OCI-LY3 (cell line): ENCODE measurements at regions not wholly inside any gene's neighbourhood (a gene's known extent, or its start where the extent isn't known, plus 50 kb on each side); places are given as distances from the start of the nearest gene placed in this dataset.

Source experiments
- H2AFZ ChIP-seq: fragments of 200-600, 300-600 bp; shearing (Covaris generic); 2 replicates; pipeline ENCODE4 v1.6.0; 2014; ENCODE audit warnings: antibody characterized with exemption, low read depth, low read length
- H3K27ac ChIP-seq: fragments of 200-600, 300-600 bp; sonication (generic); 2 replicates; pipeline ENCODE4 v1.5.1; 2014; ENCODE audit warnings: mild to moderate bottlenecking, low read length, moderate library complexity, mixed read lengths
- H3K27me3 ChIP-seq: fragments of 200-600, 300-600 bp; sonication (generic); 2 replicates; pipeline ENCODE4 v1.6.1; 2014; ENCODE audit warnings: low read depth, low read length, mixed read lengths
- H3K36me3 ChIP-seq: fragments of 200-600, 300-600 bp; sonication (generic); replicated peaks from 2 replicates; pipeline ENCODE3; 2014; ENCODE audit warnings: low read depth, low read length, mixed read lengths
- H3K4me1 ChIP-seq: fragments of 300-600, 200-600 bp; sonication (generic); 2 replicates; pipeline ENCODE4 v1.6.1; 2014; ENCODE audit warnings: low read length, mixed read lengths
- H3K4me2 ChIP-seq: fragments of 200-600, 300-600 bp; sonication (generic); 2 replicates; pipeline ENCODE4 v1.6.1; 2014; ENCODE audit warnings: low read length, mixed read lengths
- H3K4me3 ChIP-seq: fragments of 300-600, 200-600 bp; sonication (generic); 2 replicates; pipeline ENCODE4 v1.5.1; 2014; ENCODE audit warnings: antibody characterized with exemption, mild to moderate bottlenecking, low read length, moderate library complexity
- H3K79me2 ChIP-seq: fragments of 300-600, 200-600 bp; shearing (Covaris generic); 2 replicates; pipeline ENCODE4 v1.6.1; 2014; ENCODE audit warnings: mild to moderate bottlenecking, low read length, mixed read lengths
- H3K9ac ChIP-seq: fragments of 300-600, 200-600 bp; shearing (Covaris generic); 2 replicates; pipeline ENCODE4 v1.6.0; 2014; ENCODE audit warnings: mild to moderate bottlenecking, low read length, moderate library complexity
- H3K9me3 ChIP-seq: fragments of 200-600, 300-600 bp; shearing (Covaris generic); 2 replicates; pipeline ENCODE4 v1.6.1; 2014; ENCODE audit warnings: low read length, mixed read lengths; ENCODE audit not compliant: insufficient read depth
- H4K20me1 ChIP-seq: fragments of 200-600, 300-600 bp; sonication (generic); 2 replicates; pipeline ENCODE4 v1.6.1; 2016; ENCODE audit warnings: low read length, mixed read lengths; ENCODE audit not compliant: insufficient read depth
- EZH2phosphoT487 ChIP-seq: fragments of 200-600 bp; shearing (Covaris generic); IDR thresholded peaks from 2 replicates; pipeline ENCODE4 v1.6.1; 2018; ENCODE audit warnings: antibody characterized with exemption, mixed run types, low read depth
- TF ChIP-seq, protein P1 (sequence below): fragments of 200-600, 300-600 bp; sonication (generic); IDR thresholded peaks from 2 replicates; pipeline ENCODE4 v1.5.1; 2014; ENCODE audit warnings: antibody characterized with exemption, low read length, low read depth

DNA sequence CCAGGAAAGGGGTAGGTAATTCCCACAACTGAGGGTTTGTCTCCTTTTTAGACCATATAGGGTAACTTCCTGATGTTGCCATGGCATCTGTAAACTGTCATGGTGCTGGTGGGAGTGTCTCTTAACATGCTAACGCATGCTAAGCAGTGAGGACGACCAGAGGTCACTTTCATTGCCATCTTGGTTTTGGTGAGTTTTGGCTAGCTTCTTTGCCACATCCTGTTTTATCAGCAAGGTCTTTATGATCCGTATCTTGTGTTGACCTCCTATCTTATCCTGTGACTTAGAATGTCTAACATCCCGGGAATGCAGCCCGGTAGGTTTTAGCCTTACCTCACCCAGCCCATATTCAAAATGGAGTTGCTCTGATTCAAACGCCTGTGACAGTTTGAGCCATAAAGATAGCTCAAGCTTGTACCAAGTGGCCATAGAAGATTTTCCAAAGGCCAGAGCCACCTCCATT lies 176.0 kb upstream of the NAMPT start:
- Histone ChIP-seq H3K36me3 (no peaks in the 10 kb centered on the region), H2AFZ (no peak overlapping the region), H3K27ac (no peak overlapping the region), H3K79me2 (no peaks in the 10 kb centered on the region), H3K9ac (no peak overlapping the region), H4K20me1 (no peaks in the 10 kb centered on the region), H3K4me1 (peaks cover 26% of the 10 kb centered on the region), H3K9me3 (peaks cover 17% of the 10 kb centered on the region; the same call in 1 of the 2 replicates), H3K4me2 (no peak overlapping the region), H3K27me3 (no peaks in the 10 kb centered on the region), H3K4me3 (no peak overlapping the region)
- TF ChIP-seq, protein P1, sequence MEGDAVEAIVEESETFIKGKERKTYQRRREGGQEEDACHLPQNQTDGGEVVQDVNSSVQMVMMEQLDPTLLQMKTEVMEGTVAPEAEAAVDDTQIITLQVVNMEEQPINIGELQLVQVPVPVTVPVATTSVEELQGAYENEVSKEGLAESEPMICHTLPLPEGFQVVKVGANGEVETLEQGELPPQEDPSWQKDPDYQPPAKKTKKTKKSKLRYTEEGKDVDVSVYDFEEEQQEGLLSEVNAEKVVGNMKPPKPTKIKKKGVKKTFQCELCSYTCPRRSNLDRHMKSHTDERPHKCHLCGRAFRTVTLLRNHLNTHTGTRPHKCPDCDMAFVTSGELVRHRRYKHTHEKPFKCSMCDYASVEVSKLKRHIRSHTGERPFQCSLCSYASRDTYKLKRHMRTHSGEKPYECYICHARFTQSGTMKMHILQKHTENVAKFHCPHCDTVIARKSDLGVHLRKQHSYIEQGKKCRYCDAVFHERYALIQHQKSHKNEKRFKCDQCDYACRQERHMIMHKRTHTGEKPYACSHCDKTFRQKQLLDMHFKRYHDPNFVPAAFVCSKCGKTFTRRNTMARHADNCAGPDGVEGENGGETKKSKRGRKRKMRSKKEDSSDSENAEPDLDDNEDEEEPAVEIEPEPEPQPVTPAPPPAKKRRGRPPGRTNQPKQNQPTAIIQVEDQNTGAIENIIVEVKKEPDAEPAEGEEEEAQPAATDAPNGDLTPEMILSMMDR = no peak
- TF ChIP-seq EZH2phosphoT487 = no peak

DNA sequence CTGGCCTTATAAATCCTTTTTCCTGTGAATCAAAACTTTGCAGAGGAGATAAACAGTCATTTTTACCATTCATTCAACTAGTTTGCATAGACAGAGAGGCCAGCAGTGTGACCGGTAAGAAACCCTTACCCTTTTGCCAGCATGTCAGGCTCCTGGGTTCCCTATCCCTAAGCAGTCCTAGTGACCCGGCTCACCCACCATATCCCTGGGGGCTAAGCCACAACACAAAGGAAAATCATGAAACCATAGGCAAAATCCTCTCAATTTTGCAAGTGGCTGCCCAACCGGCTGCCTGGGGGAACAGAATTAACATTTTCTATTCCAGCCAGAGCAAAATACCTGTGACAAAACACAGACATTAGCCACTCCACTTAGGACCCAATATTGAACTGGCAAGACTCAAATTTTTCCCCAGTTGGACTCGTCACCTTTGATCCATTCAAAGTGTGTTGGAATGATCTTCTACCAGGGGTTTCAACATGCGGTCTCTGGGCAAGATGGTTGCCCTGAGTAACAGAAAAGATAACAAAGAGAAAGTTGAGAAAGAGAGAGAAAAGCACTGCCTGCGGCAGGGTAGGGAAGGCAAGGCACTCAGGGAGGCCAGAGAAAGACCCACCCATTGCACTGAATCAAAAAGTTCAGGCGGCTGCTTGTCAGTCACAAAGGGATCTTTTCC lies 174.8 kb upstream of the NAMPT start:
- Histone ChIP-seq H2AFZ (no peak overlapping the region), H3K4me2 (no peak overlapping the region), H3K27me3 (no peaks in the 10 kb centered on the region), H3K4me1 (peaks cover 15% of the 10 kb centered on the region), H3K27ac (no peak overlapping the region), H3K9ac (no peak overlapping the region), H4K20me1 (no peaks in the 10 kb centered on the region), H3K4me3 (no peak overlapping the region), H3K79me2 (no peaks in the 10 kb centered on the region), H3K36me3 (no peaks in the 10 kb centered on the region), H3K9me3 (peaks cover 17% of the 10 kb centered on the region; the same call in 1 of the 2 replicates)
- TF ChIP-seq, protein P1 = no peak
- no peak for TF ChIP-seq EZH2phosphoT487

DNA sequence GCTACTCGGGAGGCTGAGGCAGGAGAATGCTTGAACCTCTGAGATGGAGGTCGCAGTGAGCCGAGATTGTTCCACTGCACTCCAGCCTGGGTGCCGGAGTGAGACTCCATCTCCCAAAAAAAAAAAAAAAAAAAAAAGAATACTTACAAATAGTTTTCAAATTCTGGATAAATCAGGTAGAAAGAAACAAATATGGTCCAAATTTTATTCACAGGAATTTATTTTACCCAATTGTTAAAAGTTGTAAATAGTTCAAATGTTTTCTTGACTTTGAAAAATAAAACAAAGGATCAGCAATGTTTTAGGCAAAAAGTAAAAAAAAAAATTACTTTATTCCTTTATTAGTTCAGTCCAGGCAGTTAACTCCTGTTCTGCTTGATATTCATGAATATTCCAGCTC lies 172.9 kb upstream of the NAMPT start:
- TF ChIP-seq EZH2phosphoT487 = no peak
- TF ChIP-seq, protein P1 = no peak
- Histone ChIP-seq H3K79me2 (no peaks in the 10 kb centered on the region), H3K4me3 (no peak overlapping the region), H2AFZ (no peak overlapping the region), H3K27me3 (no peaks in the 10 kb centered on the region), H3K4me2 (no peak overlapping the region), H3K27ac (no peak overlapping the region), H4K20me1 (no peaks in the 10 kb centered on the region), H3K36me3 (no peaks in the 10 kb centered on the region), H3K9me3 (peaks cover 18% of the 10 kb centered on the region; the same call in 1 of the 2 replicates), H3K9ac (no peak overlapping the region), H3K4me1 (peaks cover 2% of the 10 kb centered on the region)

DNA sequence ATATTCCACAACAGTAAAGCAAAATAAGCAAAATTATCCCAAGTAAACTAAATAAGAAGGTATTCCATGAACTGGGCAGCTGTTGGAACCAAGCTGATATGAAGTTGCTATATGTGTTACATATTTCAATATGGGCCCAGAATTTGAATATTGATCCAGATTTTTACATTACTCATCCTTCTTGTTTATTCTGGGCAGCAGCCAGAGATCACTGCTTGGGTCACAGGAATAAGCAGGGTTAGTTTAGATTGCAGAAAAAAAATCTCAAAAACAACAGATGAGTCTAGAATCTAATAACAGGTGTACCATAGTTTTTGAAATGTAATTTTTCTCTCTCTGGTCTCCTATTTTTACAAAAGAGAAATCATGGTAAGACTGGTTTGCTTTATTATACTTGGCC lies 171.5 kb upstream of the NAMPT start:
- H3K4me2 ChIP-seq = no peak overlapping the region
- no peaks in the 10 kb centered on the region for H4K20me1 ChIP-seq
- no peak overlapping the region for H3K27ac ChIP-seq
- H2AFZ ChIP-seq = no peak overlapping the region
- TF ChIP-seq, protein P1 = no peak
- no peak for TF ChIP-seq EZH2phosphoT487
- peaks cover 28% of the 10 kb centered on the region; the same call in 1 of the 2 replicates for H3K9me3 ChIP-seq
- H3K4me3 ChIP-seq = no peak overlapping the region
- H3K27me3 ChIP-seq = no peaks in the 10 kb centered on the region
- H3K9ac ChIP-seq = no peak overlapping the region
- no peaks in the 10 kb centered on the region for H3K4me1 ChIP-seq
- H3K36me3 ChIP-seq = no peaks in the 10 kb centered on the region
- H3K79me2 ChIP-seq = no peaks in the 10 kb centered on the region
